Body of pancreas (tissue), 4 donors: ENCODE measurements at regions not wholly inside any gene's neighbourhood (a gene's known extent, or its start where the extent isn't known, plus 50 kb on each side); places are given as distances from the start of the nearest gene placed in this dataset.

ENCODE experiments used
- CTCF ChIP-seq, 7 experiments: fragments of 450-650 bp in 4 of 7; fragments of 200-600 bp in 3 of 7; sonication (generic) in 3 of 7; IDR thresholded peaks; one replicate each; pipeline ENCODE4 v1.5.1; 2016 to 2019; ENCODE audit warnings: antibody characterized with exemption in 7 of 7
- POLR2A ChIP-seq, 3 donors: fragments of 450-650 bp; IDR thresholded peaks; one replicate each; pipeline ENCODE4 v1.6.1; 2016; ENCODE audit warnings: antibody characterized with exemption in 3 of 3, mild to moderate bottlenecking in 2 of 3

- no peak for TF ChIP-seq CTCF (IDR thresholded peaks at IDR 0.05)
- no peak for TF ChIP-seq POLR2A (IDR thresholded peaks at IDR 0.05)
Measured at GRCh38 chr5:152592416-152592815, 187.3 kb upstream of the NMUR2 start.
